ENCODE measurements at regions not wholly inside any gene's neighbourhood (a gene's known extent, or its start where the extent isn't known, plus 50 kb on each side); places are given as distances from the start of the nearest gene placed in this dataset.
A peak's percentile ranks its signal among the peaks of the same experiment; 100 is the strongest.

GRCh38 chr17:77494664-77495435, 354.1 kb downstream of the SEC14L1 start (continued):
- TF ChIP-seq ZNF770 (CRISPR knock-in tag; IDR thresholded peaks at IDR 0.05) (peak; percentile 43; the same call in 1 of the 2 replicates), ZNF17 (CRISPR knock-in tag; IDR thresholded peaks at IDR 0.05) (0 out of 2 replicates have a peak, but pooled peaks have one; percentile 62), ZMYM4 (CRISPR knock-in tag; IDR thresholded peaks at IDR 0.05) (no peak), ZNF616 (CRISPR knock-in tag; IDR thresholded peaks at IDR 0.05; ENCODE audit: low read depth) (no peak), FOXA3 (CRISPR knock-in tag; IDR thresholded peaks at IDR 0.05) (peak; percentile 17; the same call in 1 of the 2 replicates), ZNF768 (CRISPR knock-in tag; IDR thresholded peaks at IDR 0.05) (peak; percentile 60; the same call in 1 of the 2 replicates), ISX (CRISPR knock-in tag; conservative IDR thresholded peaks at IDR 0.05) (no peak), ZNF891 (CRISPR knock-in tag; IDR thresholded peaks at IDR 0.05) (peak; percentile 92), GMEB1 (CRISPR knock-in tag; IDR thresholded peaks at IDR 0.05; ENCODE audit: borderline replicate concordance) (0 out of 2 replicates have a peak, but pooled peaks have one; percentile 22), RFX5 (IDR thresholded peaks at IDR 0.05; ENCODE audit: low read depth, low read length) (no peak), KIAA2018 (CRISPR knock-in tag; IDR thresholded peaks at IDR 0.05; ENCODE audit: borderline replicate concordance) (no peak), POLR2A (IDR thresholded peaks at IDR 0.05; ENCODE audit: insufficient read depth in 1 of 2, low read depth in 2 of 2, low read length in 2 of 2) (0 out of 4 replicates have a peak, but pooled peaks of 1 of the 2 experiments have one; percentile 13), ZSCAN25 (CRISPR knock-in tag; IDR thresholded peaks at IDR 0.05) (peak; percentile 67), ZNF660 (CRISPR knock-in tag; IDR thresholded peaks at IDR 0.05; ENCODE audit: borderline replicate concordance, low read depth) (no peak), RXRA (CRISPR knock-in tag; IDR thresholded peaks at IDR 0.05) (peak; percentile 43), ZNF101 (CRISPR knock-in tag; IDR thresholded peaks at IDR 0.05; ENCODE audit: borderline replicate concordance, low read depth) (no peak), GATAD1 (CRISPR knock-in tag; IDR thresholded peaks at IDR 0.05) (0 out of 2 replicates have a peak, but pooled peaks have one; percentile 26), ZNF644 (CRISPR knock-in tag; IDR thresholded peaks at IDR 0.05; ENCODE audit: low read depth) (no peak)

Data from HepG2 (cell line).